Immature natural killer cell (primary cell): ENCODE measurements at regions not wholly inside any gene's neighbourhood (a gene's known extent, or its start where the extent isn't known, plus 50 kb on each side); places are given as distances from the start of the nearest gene placed in this dataset.

Experiments
- DNase-seq, 3 donors: peaks; one replicate each; pipeline ENCODE4 v3.0.0; 2022; ENCODE audit warnings: mixed read lengths in 1 of 3
- H3K27ac Mint-ChIP-seq, 6 donors: one replicate each; pipeline ENCODE4 v1.8.0; 2020; ENCODE audit warnings: mixed read lengths in 6 of 6, mild to moderate bottlenecking in 5 of 6, inconsistent platforms in 4 of 6, moderate library complexity in 3 of 6
- H3K27me3 Mint-ChIP-seq, 3 donors: one replicate each; pipeline ENCODE4 v1.8.0; 2020 to 2021; ENCODE audit warnings: low read depth in 3 of 3, mild to moderate bottlenecking in 3 of 3, mixed read lengths in 3 of 3, moderate library complexity in 3 of 3, inconsistent platforms in 1 of 3
- H3K36me3 Mint-ChIP-seq, 3 donors: one replicate each; pipeline ENCODE4 v1.8.0; 2020; ENCODE audit warnings: mixed read lengths in 3 of 3, inconsistent platforms in 2 of 3, mild to moderate bottlenecking in 2 of 3
- H3K4me1 Mint-ChIP-seq, 2 donors: one replicate each; pipeline ENCODE4 v1.8.0; 2020; ENCODE audit warnings: inconsistent platforms in 2 of 2, mild to moderate bottlenecking in 2 of 2, mixed read lengths in 2 of 2, moderate library complexity in 1 of 2
- H3K4me3 Mint-ChIP-seq, 5 donors: one replicate each; pipeline ENCODE4 v1.8.0; 2020; ENCODE audit warnings: mild to moderate bottlenecking in 5 of 5, mixed read lengths in 5 of 5, inconsistent platforms in 3 of 5, moderate library complexity in 3 of 5
- H3K9me3 Mint-ChIP-seq, 6 donors: one replicate each; pipeline ENCODE4 v1.8.0; 2020; ENCODE audit warnings: mild to moderate bottlenecking in 6 of 6, mixed read lengths in 6 of 6, inconsistent platforms in 4 of 6, moderate library complexity in 3 of 6

GRCh38 chr3:34008836-34009809, 210.7 kb downstream of the PDCD6IP start:
- no peak for DNase-seq
- Mint-ChIP-seq H3K27me3 (peaks cover 0 to 2% (median 0%) of the 10 kb centered on the region in 3 donors), H3K9me3 (no peaks in the 10 kb centered on the region), H3K27ac (no peak overlapping the region), H3K4me1 (peaks cover 0 to 2% of the 10 kb centered on the region in 2 donors), H3K4me3 (no peak overlapping the region), H3K36me3 (no peaks in the 10 kb centered on the region)

- H3K4me3 Mint-ChIP-seq: no peak overlapping the region
- DNase-seq: no peak
- no peaks in the 10 kb centered on the region for H3K36me3 Mint-ChIP-seq
- peaks cover 16 to 25% of the 10 kb centered on the region in 2 donors for H3K4me1 Mint-ChIP-seq
- H3K27me3 Mint-ChIP-seq: no peaks in the 10 kb centered on the region
- H3K27ac Mint-ChIP-seq: peak overlapping the region in 2 of 6 donors; percentile 16 to 35
- H3K9me3 Mint-ChIP-seq: no peaks in the 10 kb centered on the region
Measured at GRCh38 chr3:34011171-34012101, 213.0 kb downstream of the PDCD6IP start.

- Mint-ChIP-seq H3K9me3 (no peaks in the 10 kb centered on the region), H3K27me3 (peaks cover 0 to 3% (median 0%) of the 10 kb centered on the region in 3 donors), H3K4me3 (no peak overlapping the region), H3K4me1 (peaks cover 23 to 31% of the 10 kb centered on the region in 2 donors), H3K36me3 (no peaks in the 10 kb centered on the region), H3K27ac (peak overlapping the region in 2 of 6 donors; percentile 16 to 35)
- DNase-seq: no peak
Measured at GRCh38 chr3:34012102-34012461, 213.7 kb downstream of the PDCD6IP start.

GRCh38 chr3:34013818-34014570, 215.6 kb downstream of the PDCD6IP start:
- DNase-seq: no peak
- peak overlapping the region in 1 of 6 donors; percentile 32 for H3K27ac Mint-ChIP-seq
- no peaks in the 10 kb centered on the region for H3K36me3 Mint-ChIP-seq
- peaks cover 0 to 4% (median 4%) of the 10 kb centered on the region in 3 donors for H3K27me3 Mint-ChIP-seq
- H3K4me3 Mint-ChIP-seq: no peak overlapping the region
- peaks cover 39 to 51% of the 10 kb centered on the region in 2 donors for H3K4me1 Mint-ChIP-seq
- H3K9me3 Mint-ChIP-seq: no peaks in the 10 kb centered on the region

GRCh38 chr3:34015204-34016142, 217.0 kb downstream of the PDCD6IP start:
- H3K36me3 Mint-ChIP-seq: no peaks in the 10 kb centered on the region
- H3K27me3 Mint-ChIP-seq: peaks cover 2 to 4% (median 4%) of the 10 kb centered on the region in 3 donors
- peak overlapping the region in 2 of 5 donors; percentile 24 to 32 for H3K4me3 Mint-ChIP-seq
- H3K4me1 Mint-ChIP-seq: peaks cover 51 to 65% of the 10 kb centered on the region in 2 donors
- no peak for DNase-seq
- peak overlapping the region in 3 of 6 donors; percentile 11 to 82 (median 36) for H3K27ac Mint-ChIP-seq
- H3K9me3 Mint-ChIP-seq: no peaks in the 10 kb centered on the region

GRCh38 chr3:34016925-34017587, 218.6 kb downstream of the PDCD6IP start:
- peak; percentile 51 to 64 (median 62) for DNase-seq
- Mint-ChIP-seq H3K4me1 (peaks cover 62 to 80% of the 10 kb centered on the region in 2 donors), H3K27ac (peak overlapping the region; percentile 80 to 91 (median 84)), H3K27me3 (peaks cover 4 to 8% (median 4%) of the 10 kb centered on the region in 3 donors), H3K4me3 (peak overlapping the region; percentile 78 to 89 (median 82)), H3K36me3 (no peaks in the 10 kb centered on the region), H3K9me3 (no peaks in the 10 kb centered on the region)

- Mint-ChIP-seq H3K4me3 (peak overlapping the region; percentile 78 to 89 (median 82)), H3K27me3 (peaks cover 4 to 8% (median 4%) of the 10 kb centered on the region in 3 donors), H3K9me3 (no peaks in the 10 kb centered on the region), H3K36me3 (no peaks in the 10 kb centered on the region), H3K27ac (peak overlapping the region; percentile 18 to 89 (median 78)), H3K4me1 (peaks cover 62 to 80% of the 10 kb centered on the region in 2 donors)
- no peak for DNase-seq
Measured at GRCh38 chr3:34017757-34018156, 219.3 kb downstream of the PDCD6IP start.

- Mint-ChIP-seq H3K4me3 (no peak overlapping the region), H3K9me3 (no peaks in the 10 kb centered on the region), H3K27me3 (peaks cover 4 to 8% (median 4%) of the 10 kb centered on the region in 3 donors), H3K4me1 (peaks cover 62 to 78% of the 10 kb centered on the region in 2 donors), H3K27ac (no peak overlapping the region), H3K36me3 (no peaks in the 10 kb centered on the region)
- DNase-seq: no peak
Measured at GRCh38 chr3:34019158-34019557, 220.7 kb downstream of the PDCD6IP start.

GRCh38 chr3:34020170-34020569, 221.7 kb downstream of the PDCD6IP start:
- Mint-ChIP-seq H3K36me3 (peaks cover 0 to 4% (median 0%) of the 10 kb centered on the region in 3 donors), H3K27me3 (peaks cover 4 to 10% (median 4%) of the 10 kb centered on the region in 3 donors), H3K4me1 (peaks cover 59 to 68% of the 10 kb centered on the region in 2 donors), H3K9me3 (no peaks in the 10 kb centered on the region), H3K27ac (peak overlapping the region in 2 of 6 donors; percentile 17 to 77), H3K4me3 (peak overlapping the region in 1 of 5 donors; percentile 12)
- no peak for DNase-seq

GRCh38 chr3:34020726-34021680, 222.6 kb downstream of the PDCD6IP start:
- DNase-seq: no peak
- Mint-ChIP-seq H3K27me3 (peaks cover 4 to 10% (median 4%) of the 10 kb centered on the region in 3 donors), H3K4me3 (no peak overlapping the region), H3K27ac (no peak overlapping the region), H3K9me3 (no peaks in the 10 kb centered on the region), H3K4me1 (peaks cover 50 to 60% of the 10 kb centered on the region in 2 donors), H3K36me3 (peaks cover 0 to 4% (median 0%) of the 10 kb centered on the region in 3 donors)

GRCh38 chr3:34022147-34022546, 223.7 kb downstream of the PDCD6IP start:
- Mint-ChIP-seq H3K36me3 (peaks cover 0 to 4% (median 0%) of the 10 kb centered on the region in 3 donors), H3K27me3 (peaks cover 4 to 6% (median 4%) of the 10 kb centered on the region in 3 donors), H3K9me3 (no peaks in the 10 kb centered on the region), H3K4me1 (peaks cover 39 to 48% of the 10 kb centered on the region in 2 donors), H3K4me3 (no peak overlapping the region), H3K27ac (no peak overlapping the region)
- DNase-seq: no peak
